GM18868 (cell line): ENCODE measurements at regions not wholly inside any gene's neighbourhood (a gene's known extent, or its start where the extent isn't known, plus 50 kb on each side); places are given as distances from the start of the nearest gene placed in this dataset.
"Not testable (repeated sequence)": the region's sequence is repeated elsewhere in the genome, so short reads cannot be mapped to it uniquely, and the experiment has no call there.

Source experiments
- ATAC-seq: cut with Tn5 transposase; IDR thresholded peaks from one replicate; pipeline ENCODE4 v1.9.1; 2021; ENCODE audit warnings: mild to moderate bottlenecking, moderate library complexity; ENCODE audit not compliant: unreplicated experiment

DNA sequence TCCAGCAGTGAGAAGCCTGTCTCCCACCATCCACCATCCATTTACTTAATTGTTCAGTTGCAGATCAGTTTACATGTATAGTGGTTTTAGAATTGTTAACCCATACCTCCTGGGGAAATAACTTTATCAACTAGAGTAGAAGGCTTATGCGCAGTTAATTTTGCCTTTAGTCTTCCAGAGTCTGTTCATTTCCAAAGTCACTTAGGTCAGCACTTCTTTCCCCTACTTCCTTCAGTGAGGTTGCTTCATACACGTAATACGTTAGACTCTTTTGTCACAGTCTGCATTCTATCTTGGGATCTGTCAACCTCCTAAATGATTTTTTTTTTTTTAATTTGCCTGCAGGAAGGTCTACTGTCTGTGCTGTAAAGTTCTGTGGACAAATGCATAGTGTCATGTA, 495.6 kb upstream of the ISX start:
- no peak for ATAC-seq

- no peak for ATAC-seq
These were observed 486.4 kb upstream of the ISX start for GRCh38 chr22:34579519-34579918.

GRCh38 chr22:34587357-34588356, 478.3 kb upstream of the ISX start:
- ATAC-seq: no peak

GRCh38 chr22:34588871-34589545, 476.9 kb upstream of the ISX start:
- ATAC-seq: no peak

DNA sequence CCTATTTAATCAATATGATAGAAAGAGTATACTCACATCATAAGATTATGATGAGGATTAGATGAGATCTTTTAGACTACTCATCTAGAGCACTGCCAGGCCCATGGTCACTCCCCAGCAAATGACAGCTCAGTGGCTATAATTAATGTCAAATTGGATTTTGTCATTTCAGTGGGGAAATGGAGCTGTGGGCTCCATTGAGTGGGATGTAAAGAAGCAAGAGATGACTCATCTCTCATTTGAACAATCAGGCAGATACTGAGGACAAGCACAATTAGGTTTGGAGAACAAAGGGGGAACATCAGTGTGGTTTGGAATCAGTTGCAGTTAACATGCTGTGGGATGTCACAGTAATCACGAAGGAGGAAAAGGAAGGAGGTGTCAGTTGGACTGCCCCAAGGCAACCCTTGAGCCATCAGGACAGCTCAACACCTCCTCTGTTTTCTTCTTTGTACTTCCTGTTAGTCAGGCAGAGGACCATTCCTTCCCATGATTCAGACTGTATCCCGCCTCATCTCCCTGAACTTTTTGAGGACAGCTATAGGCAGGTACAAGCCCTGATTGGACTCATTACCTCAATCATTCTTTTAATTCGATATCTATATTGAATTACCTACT, 473.7 kb upstream of the ISX start:
- ATAC-seq: no peak

- no peak for ATAC-seq
These were observed 466.4 kb upstream of the ISX start for GRCh38 chr22:34599567-34599966.

DNA sequence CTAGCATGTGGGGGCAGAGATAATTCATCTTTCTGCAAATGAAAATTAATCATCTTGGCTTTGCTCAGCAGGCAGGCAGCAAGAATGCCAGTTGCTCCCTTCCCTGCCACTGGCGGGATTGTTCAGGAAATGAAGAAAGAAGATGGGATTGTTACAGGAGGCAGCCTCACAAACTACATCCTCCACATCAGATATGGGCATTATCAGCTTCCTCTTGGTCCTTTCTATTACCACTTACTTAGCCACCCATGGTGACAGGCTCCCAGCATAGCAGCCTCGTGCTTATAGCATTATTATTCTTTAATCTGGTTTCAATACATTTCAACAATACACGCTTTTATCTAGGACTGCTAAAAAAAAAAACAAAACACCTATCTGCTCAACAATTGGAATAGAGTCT, 461.6 kb upstream of the ISX start:
- ATAC-seq: no peak

DNA sequence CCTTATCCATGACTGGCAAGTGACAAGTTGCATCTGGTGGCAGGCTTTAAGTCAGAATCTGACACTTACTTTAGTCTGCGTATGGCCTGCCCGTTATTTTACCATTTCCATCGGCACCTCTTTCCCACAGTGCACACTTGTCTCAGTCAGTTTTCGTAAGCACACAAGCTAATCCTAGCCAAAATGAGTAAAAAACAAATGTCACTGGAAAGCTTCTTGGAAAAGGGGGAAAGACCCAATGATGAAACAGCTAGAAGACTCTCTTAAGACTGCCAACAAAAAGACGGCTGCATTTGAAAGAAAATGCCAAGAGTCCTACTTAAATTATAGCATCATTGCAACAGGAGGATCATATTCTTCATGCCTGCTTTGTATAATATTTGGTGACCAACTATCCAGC, 457.9 kb upstream of the ISX start:
- ATAC-seq: no peak

- no peak for ATAC-seq
These were observed 457.3 kb upstream of the ISX start for GRCh38 chr22:34608540-34609115.

GRCh38 chr22:34609646-34610045, 456.3 kb upstream of the ISX start:
- no peak for ATAC-seq

- ATAC-seq: no peak
These were observed 445.8 kb upstream of the ISX start for GRCh38 chr22:34620161-34620560.

- ATAC-seq: no peak
These were observed 445.1 kb upstream of the ISX start for GRCh38 chr22:34620832-34621231.

DNA sequence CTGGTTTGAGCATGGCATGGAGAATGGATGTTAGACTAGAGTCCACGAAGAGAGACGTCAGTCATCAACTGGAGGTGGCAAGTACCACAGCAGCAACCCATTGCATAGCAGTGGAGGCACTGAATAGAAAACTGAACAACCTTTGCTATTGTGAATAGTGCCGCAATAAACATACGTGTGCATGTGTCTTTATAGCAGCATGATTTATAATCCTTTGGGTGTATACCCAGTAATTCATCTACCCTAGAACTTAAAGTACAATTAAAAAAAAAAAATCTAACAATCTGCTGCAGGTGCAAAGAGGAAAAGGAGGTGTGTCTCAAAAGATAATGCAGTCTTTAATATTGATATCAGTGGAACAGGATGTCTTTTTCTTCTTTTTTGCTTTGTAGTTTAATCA, 443.4 kb upstream of the ISX start:
- ATAC-seq: no peak

- ATAC-seq: no peak
These were observed 442.4 kb upstream of the ISX start for GRCh38 chr22:34623580-34623979.

- ATAC-seq: not testable (repeated sequence)
These were observed 440.1 kb upstream of the ISX start for GRCh38 chr22:34625892-34626291.

DNA sequence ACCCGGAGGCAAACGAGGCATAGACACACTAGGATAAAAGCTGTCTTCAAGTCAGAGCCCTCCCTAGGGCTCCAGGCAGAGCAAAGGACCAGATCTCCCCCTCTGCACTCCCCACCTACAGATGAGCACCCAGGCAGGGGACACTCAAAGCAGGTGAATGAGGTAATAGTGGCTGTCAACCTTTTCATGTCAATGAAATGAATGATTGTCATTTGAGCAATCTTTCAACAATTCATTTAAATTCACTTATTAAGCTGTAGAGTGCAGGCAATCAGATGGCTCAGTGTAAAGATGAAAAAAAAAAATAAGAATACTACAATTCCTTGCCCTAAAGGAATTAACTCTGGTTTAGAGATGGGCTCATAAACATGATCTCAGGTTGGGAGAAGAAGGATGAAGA, 427.8 kb upstream of the ISX start:
- ATAC-seq: no peak

DNA sequence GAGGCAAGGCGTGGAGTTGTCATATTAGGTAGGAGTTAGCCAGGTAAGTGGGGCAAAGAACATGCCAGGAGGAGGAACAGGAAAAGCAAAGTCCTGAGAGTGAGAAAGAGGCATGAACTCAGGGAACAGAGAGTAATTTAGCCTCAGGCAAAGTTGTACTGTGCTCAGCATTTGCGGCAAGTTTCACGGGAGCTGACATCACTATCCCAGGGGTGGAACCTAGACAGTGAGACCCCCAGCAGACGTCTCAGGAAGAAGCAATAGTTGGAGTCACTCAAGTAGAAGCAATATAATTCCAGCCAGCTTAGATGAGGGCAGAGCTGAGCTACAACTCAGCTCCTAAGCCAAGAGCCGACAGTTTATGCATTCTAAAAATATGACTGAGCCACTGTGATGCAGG, 426.0 kb upstream of the ISX start:
- ATAC-seq: no peak

- no peak for ATAC-seq
These were observed 420.6 kb upstream of the ISX start for GRCh38 chr22:34645375-34645774.

DNA sequence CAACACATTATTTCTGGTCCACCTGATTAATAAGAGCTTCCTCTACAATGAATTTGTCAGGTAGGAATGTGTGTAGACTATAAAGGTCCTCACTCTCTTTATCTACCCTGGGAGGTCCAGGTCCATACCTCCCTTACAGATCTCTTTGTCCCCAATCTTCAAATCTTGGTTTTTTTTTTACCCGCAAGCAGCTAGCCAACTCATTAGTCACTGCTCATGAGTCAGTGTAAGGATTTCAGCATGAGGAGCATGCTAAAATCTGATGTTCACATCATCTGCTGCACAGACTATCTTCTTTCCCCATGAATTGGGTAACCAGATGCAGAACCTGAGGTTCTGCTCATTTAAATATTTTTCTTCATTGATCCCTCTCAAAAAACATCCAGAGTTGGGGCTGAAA, 397.0 kb upstream of the ISX start:
- no peak for ATAC-seq

DNA sequence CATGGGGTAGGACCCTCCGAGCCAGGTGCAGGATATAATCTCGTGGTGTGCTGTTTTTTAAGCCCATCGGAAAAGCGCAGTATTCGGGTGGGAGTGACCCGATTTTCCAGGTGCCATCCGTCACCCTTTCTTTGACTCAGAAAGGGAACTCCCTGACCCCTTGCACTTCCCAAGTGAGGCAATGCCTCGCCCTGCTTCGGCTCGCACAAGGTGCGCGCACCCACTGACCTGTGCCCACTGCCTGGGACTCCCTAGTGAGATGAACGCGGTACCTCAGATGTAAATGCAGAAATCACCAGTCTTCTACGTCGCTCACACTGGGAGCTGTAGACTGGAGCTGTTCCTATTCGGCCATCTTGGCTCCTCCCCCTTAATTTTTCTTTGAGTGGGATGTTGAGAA, 382.9 kb upstream of the ISX start:
- not testable (repeated sequence) for ATAC-seq

- ATAC-seq: not testable (repeated sequence)
These were observed 381.7 kb upstream of the ISX start for GRCh38 chr22:34684278-34684677.
